ENCODE measurements at regions not wholly inside any gene's neighbourhood (a gene's known extent, or its start where the extent isn't known, plus 50 kb on each side); places are given as distances from the start of the nearest gene placed in this dataset.
"Not testable (repeated sequence)": the region's sequence is repeated elsewhere in the genome, so short reads cannot be mapped to it uniquely, and the experiment has no call there.

DNA sequence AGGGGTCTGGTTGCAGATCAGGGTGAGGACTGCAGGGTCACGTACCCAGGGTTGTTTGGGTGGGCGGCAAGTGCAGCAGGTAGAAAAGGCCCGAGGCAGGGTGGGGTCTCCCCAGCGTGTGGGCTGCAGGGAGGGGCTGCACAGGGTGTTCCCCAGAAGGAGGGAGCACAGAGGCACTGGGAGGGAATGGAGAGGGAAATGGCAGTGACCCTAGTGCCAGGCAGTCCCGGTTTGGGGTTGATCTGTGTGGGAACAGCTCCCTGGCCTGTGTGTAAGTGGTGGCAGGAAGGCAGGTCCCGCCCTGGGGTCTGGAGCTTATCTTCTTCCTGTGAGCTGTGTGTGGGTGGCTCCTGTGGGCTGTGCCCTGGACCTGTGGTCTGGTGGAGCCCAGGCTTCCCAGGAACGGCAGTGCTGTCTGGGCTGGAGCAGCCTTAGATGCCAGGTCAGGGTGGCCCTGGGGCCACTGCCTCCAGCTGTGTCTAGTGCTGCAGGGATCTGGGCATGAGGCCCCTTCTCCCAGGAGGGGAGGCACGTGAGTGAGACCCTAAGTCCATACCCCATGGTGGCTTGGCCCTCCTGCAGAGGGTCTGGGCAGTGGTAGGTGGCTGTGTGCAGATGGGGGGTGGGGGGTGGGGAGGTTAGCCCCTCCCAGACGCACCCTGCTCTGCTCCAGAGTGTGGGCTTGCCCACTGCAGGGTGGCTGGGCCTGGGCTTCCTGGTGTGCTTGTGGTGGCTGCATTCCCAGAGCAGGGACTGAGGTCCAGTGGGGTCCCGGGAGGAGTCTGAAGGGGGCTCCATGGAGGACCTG lies 363.5 kb downstream of the TMEM121 start:
- TF ChIP-seq MYC (IDR thresholded peaks at IDR 0.05; ENCODE audit: low read depth, low read length) (no peak), POLR2A (IDR thresholded peaks at IDR 0.05; ENCODE audit: extremely low read depth, insufficient read length) (peak; percentile 12)
- TF ChIP-seq, protein P1, sequence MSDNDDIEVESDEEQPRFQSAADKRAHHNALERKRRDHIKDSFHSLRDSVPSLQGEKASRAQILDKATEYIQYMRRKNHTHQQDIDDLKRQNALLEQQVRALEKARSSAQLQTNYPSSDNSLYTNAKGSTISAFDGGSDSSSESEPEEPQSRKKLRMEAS (IDR thresholded peaks at IDR 0.05; ENCODE audit: low read depth, low read length): no peak
- TF ChIP-seq, protein P2, sequence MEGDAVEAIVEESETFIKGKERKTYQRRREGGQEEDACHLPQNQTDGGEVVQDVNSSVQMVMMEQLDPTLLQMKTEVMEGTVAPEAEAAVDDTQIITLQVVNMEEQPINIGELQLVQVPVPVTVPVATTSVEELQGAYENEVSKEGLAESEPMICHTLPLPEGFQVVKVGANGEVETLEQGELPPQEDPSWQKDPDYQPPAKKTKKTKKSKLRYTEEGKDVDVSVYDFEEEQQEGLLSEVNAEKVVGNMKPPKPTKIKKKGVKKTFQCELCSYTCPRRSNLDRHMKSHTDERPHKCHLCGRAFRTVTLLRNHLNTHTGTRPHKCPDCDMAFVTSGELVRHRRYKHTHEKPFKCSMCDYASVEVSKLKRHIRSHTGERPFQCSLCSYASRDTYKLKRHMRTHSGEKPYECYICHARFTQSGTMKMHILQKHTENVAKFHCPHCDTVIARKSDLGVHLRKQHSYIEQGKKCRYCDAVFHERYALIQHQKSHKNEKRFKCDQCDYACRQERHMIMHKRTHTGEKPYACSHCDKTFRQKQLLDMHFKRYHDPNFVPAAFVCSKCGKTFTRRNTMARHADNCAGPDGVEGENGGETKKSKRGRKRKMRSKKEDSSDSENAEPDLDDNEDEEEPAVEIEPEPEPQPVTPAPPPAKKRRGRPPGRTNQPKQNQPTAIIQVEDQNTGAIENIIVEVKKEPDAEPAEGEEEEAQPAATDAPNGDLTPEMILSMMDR (IDR thresholded peaks at IDR 0.05; ENCODE audit: low read depth, low read length): no peak
- peak; percentile 86 for DNase-seq (ENCODE audit: low read depth)
- no peak overlapping the region for H3K4me3 ChIP-seq (ENCODE audit: low read depth, low read length)

DNA sequence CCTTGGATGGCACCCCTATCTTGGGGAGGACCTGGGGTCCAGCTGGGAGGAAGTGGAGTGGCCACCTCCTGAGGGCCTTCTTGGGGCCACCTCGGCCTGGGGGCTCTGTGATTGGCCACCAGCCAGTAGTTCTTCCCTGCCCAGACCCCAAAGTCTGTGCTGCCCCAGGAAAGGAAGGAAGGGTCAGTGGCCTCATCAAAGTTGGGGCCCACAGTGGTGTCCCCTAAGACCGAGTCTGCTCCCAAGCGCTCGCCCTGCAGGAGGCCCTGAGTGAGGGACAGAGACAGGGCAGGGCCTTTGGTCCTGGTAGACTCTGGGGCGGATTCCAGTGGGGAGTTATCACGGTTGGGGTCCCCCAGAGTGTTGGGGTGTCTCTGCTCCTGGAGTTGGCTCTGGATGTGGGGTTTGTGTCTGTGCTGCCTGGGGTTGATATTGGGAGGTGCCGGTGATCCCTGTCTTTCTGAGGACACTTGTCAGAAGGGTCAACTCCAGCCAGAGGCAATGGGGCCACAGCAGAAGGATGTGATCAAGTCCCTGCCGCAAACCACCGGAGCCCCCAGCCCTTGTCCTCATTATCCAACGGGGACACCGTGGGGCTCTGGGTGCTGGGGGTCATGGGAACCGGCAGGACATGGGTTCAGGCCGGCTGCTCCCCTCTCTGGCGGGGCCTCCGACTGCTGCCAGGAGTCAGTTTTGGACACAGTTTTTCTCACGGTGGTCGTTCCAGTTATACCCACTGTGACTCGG lies 364.3 kb downstream of the TMEM121 start:
- DNase-seq (ENCODE audit: low read depth): no peak
- H3K4me3 ChIP-seq (ENCODE audit: low read depth, low read length): no peak overlapping the region

DNA sequence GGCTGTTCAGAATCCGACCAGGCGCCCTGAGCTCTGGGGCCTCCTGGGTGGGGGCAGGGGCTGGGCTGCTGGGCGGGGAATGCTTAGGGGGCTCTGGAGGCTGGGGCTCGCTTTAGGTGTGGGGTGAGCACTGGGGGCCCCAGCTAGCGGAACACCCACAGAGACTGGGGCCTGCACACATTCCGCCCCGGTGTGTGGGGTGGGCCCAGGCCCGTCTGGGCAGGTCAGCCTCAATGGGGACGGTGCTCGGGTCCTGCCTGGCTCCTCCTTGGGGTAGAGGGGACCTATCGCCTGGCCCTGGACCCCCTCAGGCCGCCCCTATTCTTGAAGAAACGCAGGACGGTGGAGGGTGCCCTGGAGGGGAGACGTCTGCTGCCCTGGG lies 364.8 kb downstream of the TMEM121 start:
- no peak for DNase-seq (ENCODE audit: low read depth)
- H3K4me3 ChIP-seq (ENCODE audit: low read depth, low read length): no peak overlapping the region
- TF ChIP-seq MYC (IDR thresholded peaks at IDR 0.05; ENCODE audit: low read depth, low read length): no peak

More for the DNA sequence above, 364.3 kb downstream of the TMEM121 start:
- TF ChIP-seq, protein P2 (IDR thresholded peaks at IDR 0.05; ENCODE audit: low read depth, low read length): no peak
- TF ChIP-seq, protein P1 (IDR thresholded peaks at IDR 0.05; ENCODE audit: low read depth, low read length): no peak
- TF ChIP-seq MYC (IDR thresholded peaks at IDR 0.05; ENCODE audit: low read depth, low read length): no peak
- no peak for TF ChIP-seq POLR2A (IDR thresholded peaks at IDR 0.05; ENCODE audit: extremely low read depth, insufficient read length)

DNA sequence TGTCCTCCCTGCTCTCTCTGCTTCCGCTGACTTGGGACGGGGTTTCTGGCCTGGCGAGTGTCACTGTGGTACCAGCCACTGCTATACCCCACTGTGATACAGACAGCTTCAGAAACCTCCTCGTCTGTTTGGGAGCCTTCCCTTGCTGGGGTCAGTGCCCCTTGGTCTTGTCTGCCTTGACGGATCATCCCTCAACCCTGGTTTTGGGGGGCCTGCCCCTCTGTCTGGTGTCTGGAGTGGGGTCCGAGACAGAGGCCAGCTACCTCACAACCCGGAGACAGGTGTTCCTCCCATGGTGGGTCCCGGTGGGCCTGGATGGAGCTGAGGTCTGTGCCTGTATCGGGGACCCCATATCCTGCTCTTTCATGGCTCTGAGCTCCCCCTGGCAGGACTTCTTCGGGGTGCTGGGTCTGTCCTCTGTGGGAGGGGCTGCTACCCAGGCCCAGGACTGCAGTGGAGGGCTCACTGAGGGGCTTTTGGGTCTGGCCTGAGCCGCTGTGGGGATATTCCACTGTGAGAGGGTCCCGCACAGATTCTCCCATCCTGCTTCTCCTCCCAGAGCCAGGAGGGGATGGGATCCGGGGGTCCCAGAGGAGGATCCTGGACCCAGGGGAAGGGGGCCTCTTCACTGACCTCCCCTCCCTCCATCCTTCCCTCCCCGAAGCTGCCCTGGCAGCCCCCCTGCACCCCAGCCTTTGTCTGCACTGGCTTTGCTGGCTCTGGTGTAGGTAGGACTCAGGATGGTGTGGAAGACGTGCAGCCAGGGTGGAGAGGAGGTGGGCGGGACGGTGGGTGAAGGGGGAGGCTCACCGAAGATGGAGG lies 365.5 kb downstream of the TMEM121 start:
- H3K4me3 ChIP-seq (ENCODE audit: low read depth, low read length): no peak overlapping the region
- DNase-seq (ENCODE audit: low read depth): no peak
- no peak for TF ChIP-seq POLR2A (IDR thresholded peaks at IDR 0.05; ENCODE audit: extremely low read depth, insufficient read length)
- TF ChIP-seq, protein P1 (IDR thresholded peaks at IDR 0.05; ENCODE audit: low read depth, low read length): no peak
- TF ChIP-seq MYC (IDR thresholded peaks at IDR 0.05; ENCODE audit: low read depth, low read length): no peak
- TF ChIP-seq, protein P2 (IDR thresholded peaks at IDR 0.05; ENCODE audit: low read depth, low read length): no peak

DNA sequence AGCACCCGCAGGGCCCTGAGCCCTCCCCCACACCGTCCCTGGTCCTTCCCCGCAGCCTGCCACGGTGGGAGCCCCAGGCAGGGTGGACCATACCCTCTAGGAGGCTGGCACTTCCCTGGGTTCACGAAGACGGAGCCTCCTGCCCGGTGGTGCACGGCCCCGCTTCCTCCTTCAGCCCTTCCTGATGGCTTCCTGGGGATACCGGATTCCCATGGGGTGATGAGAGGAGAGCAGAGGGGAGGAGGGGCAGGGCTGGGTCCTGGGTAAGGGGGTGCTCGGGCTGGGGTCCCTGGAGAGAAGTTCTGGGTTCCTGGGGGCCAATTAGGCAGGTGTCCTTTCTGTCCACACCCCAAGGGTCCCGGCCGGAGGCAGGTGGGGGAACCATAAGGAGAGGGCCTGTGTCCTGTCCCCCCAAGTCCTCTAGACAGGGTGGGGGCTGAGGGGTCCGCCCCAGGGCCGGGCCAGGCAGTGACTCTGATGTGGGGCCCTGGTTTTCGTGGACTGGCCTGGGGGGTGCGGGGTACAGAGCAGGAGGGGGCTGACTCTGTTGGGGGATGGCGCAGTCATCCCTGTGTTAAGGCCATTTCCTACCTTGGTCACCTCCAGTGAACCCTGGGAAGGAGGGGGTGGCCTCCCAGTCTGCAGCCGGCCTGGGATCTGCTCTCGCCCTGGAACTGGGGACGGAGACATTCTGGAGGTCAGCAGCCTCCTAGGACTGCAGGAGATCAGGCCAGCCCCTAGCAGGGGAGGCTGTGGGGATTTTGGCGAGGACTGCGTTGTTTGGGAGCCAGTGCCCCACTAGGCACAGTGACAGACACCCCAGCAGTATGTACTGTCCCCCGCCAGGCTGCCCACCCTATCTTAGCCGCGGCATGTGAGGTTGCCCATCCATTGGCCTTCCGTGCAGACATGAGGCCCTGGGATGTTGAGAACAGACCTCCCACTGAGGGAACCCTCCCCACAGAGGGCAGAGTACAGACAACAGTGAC lies 366.4 kb downstream of the TMEM121 start:
- not testable (repeated sequence) for H3K4me3 ChIP-seq (ENCODE audit: low read depth, low read length); DNase-seq (ENCODE audit: low read depth)

DNA sequence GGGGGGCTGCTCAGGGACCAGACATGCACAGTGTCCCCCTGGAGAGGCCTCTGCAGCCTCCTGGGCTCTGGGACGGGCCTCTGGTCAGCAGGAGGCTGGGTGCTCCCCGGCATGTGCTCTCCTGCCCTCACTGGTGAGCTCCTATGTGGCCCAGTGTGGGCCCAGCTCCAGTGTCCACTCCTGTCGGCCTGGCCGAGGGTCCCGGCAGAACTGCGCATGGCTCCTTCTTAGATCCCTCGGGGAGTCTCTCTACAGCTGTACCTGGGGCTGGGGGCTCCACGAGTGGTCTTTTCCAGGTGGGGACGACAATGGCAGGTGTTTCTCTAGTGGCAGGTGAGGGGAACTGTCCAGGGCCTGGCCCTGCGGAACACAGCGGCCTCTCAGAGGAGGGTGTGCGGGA lies 367.3 kb downstream of the TMEM121 start:
- not testable (repeated sequence) for H3K4me3 ChIP-seq (ENCODE audit: low read depth, low read length); DNase-seq (ENCODE audit: low read depth)

All from NB4 (cell line).